ENCODE measurements at regions not wholly inside any gene's neighbourhood (a gene's known extent, or its start where the extent isn't known, plus 50 kb on each side); places are given as distances from the start of the nearest gene placed in this dataset.
"Not testable (repeated sequence)": the region's sequence is repeated elsewhere in the genome, so short reads cannot be mapped to it uniquely, and the experiment has no call there.

- no peak for DNase-seq
- no peaks in the 10 kb centered on the region for H3K4me1 Mint-ChIP-seq
- ChIA-PET POLR2A (no interaction called here), CTCF (no interaction called here)
- intact Hi-C loops (cut with DNase I, micrococcal nuclease), result no loop called here
- H3K9me3 Mint-ChIP-seq (ENCODE audit: low read depth), result peaks cover 1% of the 10 kb centered on the region
- no peaks in the 10 kb centered on the region for H3K36me3 Mint-ChIP-seq (ENCODE audit: low read depth)
- no peak for ATAC-seq
- peaks cover 13% of the 10 kb centered on the region for H3K27me3 Mint-ChIP-seq
- H3K27ac Mint-ChIP-seq, result no peak overlapping the region
- no peak overlapping the region for H3K4me3 Mint-ChIP-seq
These were observed 133.6 kb downstream of the PLPPR4 start for GRCh38 chr1:99397863-99398262.

GRCh38 chr1:99401556-99401955 lies 137.3 kb downstream of the PLPPR4 start:
- ATAC-seq; DNase-seq; POLR2A ChIA-PET; H3K36me3 Mint-ChIP-seq (ENCODE audit: low read depth); H3K4me3 Mint-ChIP-seq; CTCF ChIA-PET; H3K27me3 Mint-ChIP-seq; H3K9me3 Mint-ChIP-seq (ENCODE audit: low read depth); intact Hi-C loops (cut with DNase I, micrococcal nuclease); H3K4me1 Mint-ChIP-seq; H3K27ac Mint-ChIP-seq: not testable (repeated sequence)

- DNase-seq; intact Hi-C loops (cut with DNase I, micrococcal nuclease); H3K27me3 Mint-ChIP-seq: not testable (repeated sequence)
These were observed 140.1 kb downstream of the PLPPR4 start for GRCh38 chr1:99404399-99404798.

GRCh38 chr1:99405325-99405724 lies 141.0 kb downstream of the PLPPR4 start:
- H3K36me3 Mint-ChIP-seq (ENCODE audit: low read depth); H3K4me1 Mint-ChIP-seq; H3K27ac Mint-ChIP-seq; POLR2A ChIA-PET; H3K4me3 Mint-ChIP-seq; ATAC-seq; DNase-seq; CTCF ChIA-PET; intact Hi-C loops (cut with DNase I, micrococcal nuclease); H3K9me3 Mint-ChIP-seq (ENCODE audit: low read depth); H3K27me3 Mint-ChIP-seq: not testable (repeated sequence)

More at GRCh38 chr1:99404399-99404798, 140.1 kb downstream of the PLPPR4 start:
- H3K4me1 Mint-ChIP-seq; POLR2A ChIA-PET; CTCF ChIA-PET; H3K27ac Mint-ChIP-seq; H3K36me3 Mint-ChIP-seq (ENCODE audit: low read depth); H3K4me3 Mint-ChIP-seq; ATAC-seq; H3K9me3 Mint-ChIP-seq (ENCODE audit: low read depth): not testable (repeated sequence)

- H3K4me3 Mint-ChIP-seq, result no peak overlapping the region
- DNase-seq (no peak), ATAC-seq (no peak)
- H3K36me3 Mint-ChIP-seq (ENCODE audit: low read depth), result no peaks in the 10 kb centered on the region
- ChIA-PET CTCF (no interaction called here), POLR2A (no interaction called here)
- H3K27ac Mint-ChIP-seq, result no peak overlapping the region
- no peaks in the 10 kb centered on the region for H3K4me1 Mint-ChIP-seq
- H3K27me3 Mint-ChIP-seq, result peaks cover under 1% of the 10 kb centered on the region
- no peaks in the 10 kb centered on the region for H3K9me3 Mint-ChIP-seq (ENCODE audit: low read depth)
- intact Hi-C loops (cut with DNase I, micrococcal nuclease), result no loop called here
These were observed 142.7 kb downstream of the PLPPR4 start for GRCh38 chr1:99407018-99407417.

GRCh38 chr1:99424087-99424486 lies 159.8 kb downstream of the PLPPR4 start:
- Mint-ChIP-seq H3K27ac (no peak overlapping the region), H3K9me3 (ENCODE audit: low read depth) (no peaks in the 10 kb centered on the region), H3K27me3 (no peaks in the 10 kb centered on the region), H3K4me3 (no peak overlapping the region), H3K36me3 (ENCODE audit: low read depth) (no peaks in the 10 kb centered on the region), H3K4me1 (no peaks in the 10 kb centered on the region)
- DNase-seq (no peak), ATAC-seq (no peak)
- ChIA-PET CTCF (no interaction called here), POLR2A (no interaction called here)
- intact Hi-C loops (cut with DNase I, micrococcal nuclease), result no loop called here

GRCh38 chr1:99429754-99430153 lies 165.5 kb downstream of the PLPPR4 start:
- ATAC-seq (no peak), DNase-seq (no peak)
- no peaks in the 10 kb centered on the region for H3K9me3 Mint-ChIP-seq (ENCODE audit: low read depth)
- POLR2A ChIA-PET, result no interaction called here
- no peak overlapping the region for H3K27ac Mint-ChIP-seq
- intact Hi-C loops (cut with DNase I, micrococcal nuclease), result no loop called here
- H3K4me3 Mint-ChIP-seq, result no peak overlapping the region
- CTCF ChIA-PET, result no interaction called here
- H3K36me3 Mint-ChIP-seq (ENCODE audit: low read depth), result no peaks in the 10 kb centered on the region
- no peaks in the 10 kb centered on the region for H3K4me1 Mint-ChIP-seq
- peaks cover 2% of the 10 kb centered on the region for H3K27me3 Mint-ChIP-seq

- DNase-seq, result no peak
- POLR2A ChIA-PET, result no interaction called here
- no peaks in the 10 kb centered on the region for H3K36me3 Mint-ChIP-seq (ENCODE audit: low read depth)
- intact Hi-C loops (cut with DNase I, micrococcal nuclease), result no loop called here
- no peaks in the 10 kb centered on the region for H3K9me3 Mint-ChIP-seq (ENCODE audit: low read depth)
- H3K27ac Mint-ChIP-seq, result no peak overlapping the region
- no peak overlapping the region for H3K4me3 Mint-ChIP-seq
- no peak for ATAC-seq
- peaks cover 10% of the 10 kb centered on the region for H3K4me1 Mint-ChIP-seq
- CTCF ChIA-PET, result interaction anchor here (0.8 kb wide), 1 partner anchor 174 kb away, joined by 3 read pairs; the partner anchor contains the start of gene PLPPR4
- H3K27me3 Mint-ChIP-seq, result peaks cover 4% of the 10 kb centered on the region
These were observed 174.5 kb downstream of the PLPPR4 start for GRCh38 chr1:99438656-99439230.

- CTCF ChIA-PET, result no interaction called here
- Mint-ChIP-seq H3K4me3 (no peak overlapping the region), H3K27ac (no peak overlapping the region), H3K4me1 (peaks cover 10% of the 10 kb centered on the region), H3K27me3 (peaks cover 4% of the 10 kb centered on the region), H3K9me3 (ENCODE audit: low read depth) (no peaks in the 10 kb centered on the region), H3K36me3 (ENCODE audit: low read depth) (no peaks in the 10 kb centered on the region)
- ATAC-seq, result no peak
- DNase-seq, result no peak
- POLR2A ChIA-PET, result interaction anchor here (0.5 kb wide), 1 partner anchor 530 kb away, joined by 3 read pairs; the partner anchor contains the start of gene SLC35A3
- intact Hi-C loops (cut with DNase I, micrococcal nuclease), result no loop called here
These were observed 175.3 kb downstream of the PLPPR4 start for GRCh38 chr1:99439433-99440075.

- CTCF ChIA-PET, result no interaction called here
- Mint-ChIP-seq H3K27me3 (peaks cover 2% of the 10 kb centered on the region), H3K4me1 (peaks cover 10% of the 10 kb centered on the region), H3K9me3 (ENCODE audit: low read depth) (no peaks in the 10 kb centered on the region), H3K27ac (no peak overlapping the region), H3K36me3 (ENCODE audit: low read depth) (no peaks in the 10 kb centered on the region), H3K4me3 (no peak overlapping the region)
- peak; percentile 22 for DNase-seq
- POLR2A ChIA-PET, result no interaction called here
- peak; percentile 92 for ATAC-seq
- intact Hi-C loops (cut with DNase I, micrococcal nuclease), result no loop called here
These were observed 177.2 kb downstream of the PLPPR4 start for GRCh38 chr1:99441299-99442095.

- H3K27me3 Mint-ChIP-seq; H3K4me3 Mint-ChIP-seq; POLR2A ChIA-PET; ATAC-seq; H3K9me3 Mint-ChIP-seq (ENCODE audit: low read depth); H3K4me1 Mint-ChIP-seq; H3K27ac Mint-ChIP-seq; DNase-seq; H3K36me3 Mint-ChIP-seq (ENCODE audit: low read depth); intact Hi-C loops (cut with DNase I, micrococcal nuclease): not testable (repeated sequence)
- CTCF ChIA-PET, result interaction anchor here (1.2 kb wide), 1 partner anchor 38 kb away, joined by 3 read pairs; no protein-coding TSS in a partner anchor
These were observed 180.1 kb downstream of the PLPPR4 start for GRCh38 chr1:99444211-99444927.
